H9 (cell line): ENCODE measurements at regions not wholly inside any gene's neighbourhood (a gene's known extent, or its start where the extent isn't known, plus 50 kb on each side); places are given as distances from the start of the nearest gene placed in this dataset.

Experiments used
- DNase-seq: peaks from one replicate; pipeline ENCODE4 v3.0.0-alpha.2; 2017
- H2AFZ ChIP-seq: one replicate; pipeline ENCODE4 v1.6.1; 2013; ENCODE audit warnings: mild to moderate bottlenecking, low read length, control low read depth, moderate library complexity
- H2AK5ac ChIP-seq: 2 replicates; pipeline ENCODE4 v1.6.1; 2013; ENCODE audit warnings: low read length, control low read depth, mixed read lengths; ENCODE audit not compliant: insufficient read length
- H2BK120ac ChIP-seq: one replicate; pipeline ENCODE4 v1.6.1; 2013; ENCODE audit warnings: low read depth, mild to moderate bottlenecking, low read length, control low read depth, inconsistent platforms; ENCODE audit not compliant: poor library complexity, severe bottlenecking
- H2BK12ac ChIP-seq: 2 replicates; pipeline ENCODE4 v1.6.1; 2013; ENCODE audit warnings: low read length, control low read depth, mixed read lengths, low read depth; ENCODE audit not compliant: insufficient read length
- H2BK15ac ChIP-seq: 2 replicates; pipeline ENCODE4 v1.6.1; 2013; ENCODE audit warnings: low read depth, low read length, control low read depth
- H2BK20ac ChIP-seq: one replicate; pipeline ENCODE4 v1.6.1; 2013; ENCODE audit warnings: low read depth, mild to moderate bottlenecking, low read length, control low read depth, inconsistent platforms; ENCODE audit not compliant: poor library complexity, severe bottlenecking
- H2BK5ac ChIP-seq: 2 replicates; pipeline ENCODE4 v1.6.1; 2013; ENCODE audit warnings: low read length, control low read depth, mixed read lengths; ENCODE audit not compliant: insufficient read length
- H3K14ac ChIP-seq: 2 replicates; pipeline ENCODE4 v1.6.1; 2013; ENCODE audit warnings: low read length, control low read depth; ENCODE audit not compliant: insufficient read depth
- H3K18ac ChIP-seq: 2 replicates; pipeline ENCODE4 v1.6.1; 2013; ENCODE audit warnings: low read depth, mild to moderate bottlenecking, mixed read lengths, low read length, control low read depth; ENCODE audit not compliant: insufficient read length
- H3K23ac ChIP-seq: 2 replicates; pipeline ENCODE4 v1.6.1; 2013; ENCODE audit warnings: low read length, control low read depth, mixed read lengths, low read depth; ENCODE audit not compliant: insufficient read length
- H3K23me2 ChIP-seq: 2 replicates; pipeline ENCODE4 v1.6.1; 2013; ENCODE audit warnings: low read depth, mild to moderate bottlenecking, mixed read lengths, low read length, control low read depth; ENCODE audit not compliant: insufficient read length, poor library complexity, severe bottlenecking
- H3K27ac ChIP-seq: 2 replicates; pipeline ENCODE4 v1.5.1; 2013; ENCODE audit warnings: low read length, control low read depth, mixed read lengths, low read depth; ENCODE audit not compliant: insufficient read length
- H3K27me3 ChIP-seq: 2 replicates; pipeline ENCODE4 v1.6.1; 2013; ENCODE audit warnings: low read length, control low read depth, inconsistent platforms; ENCODE audit not compliant: insufficient read depth
- H3K4ac ChIP-seq: 2 replicates; pipeline ENCODE4 v1.6.1; 2013; ENCODE audit warnings: low read depth, mild to moderate bottlenecking, control low read depth, inconsistent platforms, low read length, moderate library complexity
- H3K4me1 ChIP-seq: 2 replicates; pipeline ENCODE4 v1.6.1; 2013; ENCODE audit warnings: low read length, control low read depth, inconsistent platforms; ENCODE audit not compliant: insufficient read depth
- H3K4me2 ChIP-seq: 2 replicates; pipeline ENCODE4 v1.6.1; 2013; ENCODE audit warnings: low read length, control low read depth, mixed read lengths; ENCODE audit not compliant: insufficient read length, insufficient read depth
- H3K56ac ChIP-seq: 2 replicates; pipeline ENCODE4 v1.6.1; 2013; ENCODE audit warnings: low read depth, mild to moderate bottlenecking, mixed read lengths, low read length, control low read depth; ENCODE audit not compliant: insufficient read length
- H3K79me1 ChIP-seq: 2 replicates; pipeline ENCODE4 v1.6.1; 2013; ENCODE audit warnings: low read depth, mild to moderate bottlenecking, moderate library complexity, low read length, control low read depth, inconsistent platforms; ENCODE audit not compliant: insufficient read depth, poor library complexity, severe bottlenecking
- H3K79me2 ChIP-seq: 2 replicates; pipeline ENCODE4 v1.6.1; 2013; ENCODE audit warnings: low read length, control low read depth, inconsistent platforms; ENCODE audit not compliant: insufficient read depth
- H3K9ac ChIP-seq: 2 replicates; pipeline ENCODE4 v1.6.1; 2013; ENCODE audit warnings: low read length, control low read depth, mixed read lengths; ENCODE audit not compliant: insufficient read length; ENCODE audit errors: extremely low read depth
- H3K9me3 ChIP-seq: one replicate; pipeline ENCODE4 v1.6.1; 2013; ENCODE audit warnings: low read depth, low read length, inconsistent platforms; ENCODE audit not compliant: control insufficient read depth
- H3T11ph ChIP-seq: one replicate; pipeline ENCODE4 v1.6.1; 2013; ENCODE audit warnings: mild to moderate bottlenecking, low read length, control low read depth, inconsistent platforms
- H4K20me1 ChIP-seq: one replicate; pipeline ENCODE4 v1.6.1; 2013; ENCODE audit not compliant: control insufficient read depth, insufficient read length, insufficient read depth
- H4K5ac ChIP-seq: 2 replicates; pipeline ENCODE4 v1.6.1; 2013; ENCODE audit warnings: low read depth, mild to moderate bottlenecking, mixed read lengths, low read length, control low read depth; ENCODE audit not compliant: insufficient read length
- H4K8ac ChIP-seq: replicated peaks from 2 replicates; pipeline ENCODE4 v1.6.1; 2013; ENCODE audit warnings: low read length, control low read depth, mixed read lengths, low read depth; ENCODE audit not compliant: insufficient read length
- H4K91ac ChIP-seq: 2 replicates; pipeline ENCODE4 v1.6.1; 2013; ENCODE audit warnings: low read depth, mild to moderate bottlenecking, moderate library complexity, mixed read lengths, low read length, control low read depth; ENCODE audit not compliant: insufficient read length
- H3K27ac Mint-ChIP-seq, 3 experiments: 2 replicates in 2 of 3; 3 replicates in 1 of 3; pipeline ENCODE4 v1.8.0; 2020 to 2021; ENCODE audit warnings: mixed read lengths in 3 of 3, mild to moderate bottlenecking in 1 of 3, moderate library complexity in 1 of 3
- H3K27me3 Mint-ChIP-seq: 2 replicates; pipeline ENCODE4 v1.8.0; 2021; ENCODE audit warnings: low read depth, mild to moderate bottlenecking, moderate library complexity, mixed read lengths
- H3K36me3 Mint-ChIP-seq, 3 experiments: 2 replicates in 2 of 3; 3 replicates in 1 of 3; pipeline ENCODE4 v1.8.0; 2020 to 2021; ENCODE audit warnings: low read depth in 3 of 3, mixed read lengths in 3 of 3; ENCODE audit not compliant: insufficient read depth in 1 of 3
- H3K4me1 Mint-ChIP-seq, 2 experiments: 2 replicates each; pipeline ENCODE4 v1.8.0; 2020; ENCODE audit warnings: mixed read lengths in 2 of 2
- H3K4me3 Mint-ChIP-seq, 2 experiments: 2 replicates in 1 of 2; 3 replicates in 1 of 2; pipeline ENCODE4 v1.8.0; 2020 to 2021; ENCODE audit warnings: mild to moderate bottlenecking in 2 of 2, mixed read lengths in 2 of 2, moderate library complexity in 1 of 2
- H3K9me3 Mint-ChIP-seq, 2 experiments: 2 replicates in 1 of 2; 3 replicates in 1 of 2; pipeline ENCODE4 v1.8.0; 2020; ENCODE audit warnings: mild to moderate bottlenecking in 2 of 2, mixed read lengths in 2 of 2, moderate library complexity in 1 of 2
- CTCF ChIP-seq: fragments of 200-600 bp; sonication (generic); conservative IDR thresholded peaks from 3 replicates; pipeline ENCODE4 v1.8.0; 2021; ENCODE audit warnings: antibody characterized with exemption, mild to moderate bottlenecking
- WGBS: extraction: QIAGEN DNeasy Blood & Tissue Kit; methylation state at CpG from one replicate; pipeline ENCODE4 v1.1.7; 2013; ENCODE audit warnings: missing lambda C conversion rate, low lambda C conversion rate, mixed read lengths; ENCODE audit not compliant: insufficient read length; ENCODE audit errors: extremely low coverage; 5-methylcytosine and 5-hydroxymethylcytosine counted together

DNA sequence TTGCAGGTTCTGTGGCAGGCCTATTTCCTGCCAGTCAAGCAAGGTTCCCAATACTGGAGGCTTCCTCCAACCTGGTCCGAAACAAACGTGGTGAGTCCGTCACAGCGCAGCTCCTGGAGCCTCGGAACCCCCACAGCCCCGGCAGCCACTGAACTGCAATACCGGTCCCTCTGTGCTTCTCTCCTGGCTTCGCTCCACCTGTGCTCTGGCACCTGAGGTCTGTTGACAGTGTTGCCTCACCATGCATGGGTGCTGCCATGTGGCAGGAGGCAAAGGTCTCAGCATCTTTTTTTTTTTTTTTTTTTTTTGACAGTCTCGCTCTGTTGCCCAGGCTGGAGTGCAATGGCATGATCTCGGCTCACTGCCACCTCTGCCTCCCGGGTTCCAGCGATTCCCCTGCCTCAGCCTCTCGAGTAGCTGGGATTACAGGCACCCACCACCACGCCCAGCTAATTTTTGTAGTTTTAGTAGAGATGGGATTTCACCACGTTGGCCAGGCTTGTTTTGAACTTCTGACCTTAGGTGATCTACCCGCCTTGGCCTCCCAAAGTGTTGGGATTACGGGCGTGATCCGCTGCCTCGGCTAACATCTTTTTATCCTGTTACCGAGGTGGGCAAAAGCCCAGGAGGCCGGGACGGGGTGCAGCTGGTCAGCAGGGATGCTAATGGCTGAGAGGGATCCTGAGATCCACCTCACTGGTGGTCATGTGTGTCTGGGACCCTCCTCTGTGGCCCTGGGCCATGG is 57.1 kb upstream of the RNU6ATAC start:
- Histone ChIP-seq H3K4me2 (no peak overlapping the region), H3K79me1 (no peaks in the 10 kb centered on the region), H3K27me3 (no peaks in the 10 kb centered on the region), H4K5ac (no peak overlapping the region), H2BK120ac (no peak overlapping the region), H3K9me3 (no peaks in the 10 kb centered on the region), H4K20me1 (no peaks in the 10 kb centered on the region), H3T11ph (no peak overlapping the region), H2BK15ac (no peak overlapping the region), H2AK5ac (no peak overlapping the region), H3K4me1 (no peaks in the 10 kb centered on the region), H3K79me2 (no peaks in the 10 kb centered on the region), H3K14ac (no peak overlapping the region), H2BK12ac (no peak overlapping the region), H3K18ac (no peak overlapping the region), H3K27ac (no peak overlapping the region), H3K9ac (no peak overlapping the region), H2BK20ac (no peak overlapping the region), H4K8ac (no peak overlapping the region), H3K23ac (no peak overlapping the region), H3K4ac (no peak overlapping the region), H2BK5ac (no peak overlapping the region), H2AFZ (no peak overlapping the region), H3K56ac (no peak overlapping the region), H3K23me2 (no peaks in the 10 kb centered on the region), H4K91ac (no peak overlapping the region)
- Mint-ChIP-seq H3K9me3 (no peaks in the 10 kb centered on the region), H3K4me1 (peaks cover 8 to 26% of the 10 kb centered on the region in 2 experiments), H3K4me3 (no peak overlapping the region), H3K27me3 (peaks cover 2% of the 10 kb centered on the region; the same call in 1 of the 2 replicates), H3K27ac (no peak overlapping the region), H3K36me3 (no peaks in the 10 kb centered on the region)
- no CpG with 5 or more reads among the region's 23 CpGs for WGBS
- no peak for TF ChIP-seq CTCF
- DNase-seq = no peak
